K562 (cell line): ENCODE measurements at regions not wholly inside any gene's neighbourhood (a gene's known extent, or its start where the extent isn't known, plus 50 kb on each side); places are given as distances from the start of the nearest gene placed in this dataset.

Source experiments
- ATAC-seq: fragments of 200-7000 bp; cut with Tn5 transposase; 3 replicates; pipeline ENCODE4 v1.9.1; 2020; ENCODE audit warnings: moderate library complexity
- BruUV-seq: library from RNA; stranded (reverse); fragments of 400-500 nt; replicated peaks from 2 replicates; lab custom pipeline; 2021; lab: Mats Ljungman, UMichigan
- CTCF ChIA-PET: fragments of 300-600 bp; formaldehyde crosslinking; extraction: SDS; loops from one replicate; lab custom pipeline; 2021; ENCODE audit warnings: low intra/inter-chr PET ratio; lab: Yijun Ruan, JAX
- POLR2A ChIA-PET: fragments of 300-600, 350-650 bp; sonication (Branson Sonifier 250); formaldehyde crosslinking; extraction: SDS; loops from one replicate; lab custom pipeline; 2021; ENCODE audit warnings: antibody characterized with exemption, inconsistent platforms; lab: Yijun Ruan, JAX
- DNase-seq, 4 experiments: peaks; one replicate each; pipeline versions ENCODE4 v3.0.0 to v3.0.0-alpha.2; 2011 to 2018; ENCODE audit warnings: low spot score in 3 of 4, mixed read lengths in 3 of 4; ENCODE audit errors: extremely low read depth in 1 of 4
- FAIRE-seq: peaks from 2 replicates; lab custom pipeline; 2011; peaks lifted over from hg19 to GRCh38; lab: Jason Lieb, UNC
- H2AFZ ChIP-seq: 2 replicates; pipeline ENCODE4 v1.6.0; 2011; ENCODE audit warnings: low read depth, low read length, control low read depth, inconsistent platforms
- H3K27ac ChIP-seq: fragments of 200-600 bp; 3 replicates; pipeline ENCODE4 v1.8.0; 2011; ENCODE audit warnings: low read depth, mild to moderate bottlenecking, control low read depth, inconsistent platforms, low read length, moderate library complexity, mixed read lengths; ENCODE audit errors: extremely low read depth
- H3K27me3 ChIP-seq, 2 experiments: fragments of 300-600 bp in 1 of 2; 2 replicates in 1 of 2; 3 replicates in 1 of 2; pipeline versions ENCODE4 v1.6.0 to v1.8.0; 2011; ENCODE audit warnings: inconsistent platforms in 2 of 2, low read length in 2 of 2, mild to moderate bottlenecking in 1 of 2, mixed read lengths in 1 of 2, moderate library complexity in 1 of 2; ENCODE audit not compliant: control insufficient read depth in 2 of 2, insufficient read depth in 2 of 2
- H3K36me3 ChIP-seq: fragments of 300-600 bp; 3 replicates; pipeline ENCODE4 v1.8.0; 2011; ENCODE audit warnings: mild to moderate bottlenecking, low read length, inconsistent platforms; ENCODE audit not compliant: control insufficient read depth, insufficient read depth
- H3K4me1 ChIP-seq, 2 experiments: fragments of 200-600 bp in 1 of 2; replicated peaks in 1 of 2; 2 replicates in 1 of 2; 3 replicates in 1 of 2; pipeline versions ENCODE4 v1.5.1 to v1.8.0; 2011; ENCODE audit warnings: inconsistent platforms in 2 of 2, low read length in 2 of 2, mild to moderate bottlenecking in 1 of 2, mixed read lengths in 1 of 2, moderate library complexity in 1 of 2; ENCODE audit not compliant: control insufficient read depth in 2 of 2, insufficient read depth in 2 of 2
- H3K4me2 ChIP-seq: 2 replicates; pipeline ENCODE4 v1.6.1; 2011; ENCODE audit warnings: low read length, control low read depth, inconsistent platforms, mixed read lengths; ENCODE audit not compliant: insufficient read depth
- H3K4me3 ChIP-seq: fragments of 200-600 bp; sonication (generic), shearing (Covaris generic); 2 replicates; pipeline ENCODE4 v1.5.1; 2016; ENCODE audit warnings: control low read depth, inconsistent platforms
- H3K79me2 ChIP-seq: fragments of 200-600 bp; 3 replicates; pipeline ENCODE4 v1.8.0; 2011; ENCODE audit warnings: low read length, inconsistent platforms; ENCODE audit not compliant: control insufficient read depth, insufficient read depth
- H3K9ac ChIP-seq, 2 experiments: 2 replicates each; pipeline versions ENCODE4 v1.6.0 to v1.6.1; 2011; ENCODE audit warnings: low read depth in 2 of 2, low read length in 2 of 2, control low read depth in 1 of 2, inconsistent platforms in 1 of 2, mild to moderate bottlenecking in 1 of 2, mixed read lengths in 1 of 2; ENCODE audit not compliant: insufficient read depth in 1 of 2
- H3K9me1 ChIP-seq: one replicate; pipeline ENCODE4 v1.6.0; 2011; ENCODE audit warnings: inconsistent platforms, mild to moderate bottlenecking, low read length, moderate library complexity; ENCODE audit not compliant: control insufficient read depth, insufficient read depth
- H3K9me3 ChIP-seq: replicated peaks from 2 replicates; pipeline ENCODE4 v1.5.1; 2011; ENCODE audit warnings: low read depth, low read length, inconsistent platforms; ENCODE audit not compliant: control insufficient read depth, insufficient read depth
- H4K20me1 ChIP-seq: replicated peaks from 2 replicates; pipeline ENCODE4 v1.6.1; 2011; ENCODE audit warnings: low read length, inconsistent platforms, mixed read lengths; ENCODE audit not compliant: control insufficient read depth, insufficient read depth
- BHLHE40 ChIP-seq: IDR thresholded peaks from 2 replicates; pipeline ENCODE4 v1.6.1; 2011; ENCODE audit warnings: low read length, improper control_type of control experiment
- ERF ChIP-seq: fragments of 450-650 bp; formaldehyde crosslinking; IDR thresholded peaks from 2 replicates; pipeline ENCODE4 v1.4.0; 2020; ENCODE audit warnings: mild to moderate bottlenecking, mixed read lengths
- ESRRA ChIP-seq: fragments of 450-650 bp; IDR thresholded peaks from 2 replicates; pipeline ENCODE4 v1.6.1; 2014; ENCODE audit warnings: low read depth, mild to moderate bottlenecking, moderate library complexity, borderline replicate concordance
- GABPB1 ChIP-seq: sonication (generic); formaldehyde crosslinking; IDR thresholded peaks from 2 replicates; pipeline ENCODE4 v1.8.0; 2022; ENCODE audit warnings: mild to moderate bottlenecking, missing genetic modification reagents
- KDM1A ChIP-seq, 2 experiments: fragments of 450-650 bp; IDR thresholded peaks; 2 replicates each; pipeline ENCODE4 v1.6.1; 2016; ENCODE audit warnings: mild to moderate bottlenecking in 2 of 2
- KHSRP ChIP-seq: fragments of 450-650 bp; IDR thresholded peaks from 2 replicates; pipeline ENCODE4 v1.6.1; 2017
- MYNN ChIP-seq, 2 experiments: sonication (generic); formaldehyde crosslinking in 1 of 2; IDR thresholded peaks; 2 replicates each; pipeline versions ENCODE4 v1.5.0 to v1.6.1; 2016 to 2020; ENCODE audit warnings: antibody characterized with exemption in 1 of 2, missing genetic modification reagents in 1 of 2
- PCBP2 ChIP-seq: fragments of 200-400 bp; formaldehyde crosslinking; IDR thresholded peaks from 2 replicates; pipeline ENCODE4 v1.6.1; 2018; ENCODE audit warnings: low read length, low read depth, mild to moderate bottlenecking, moderate library complexity; ENCODE audit not compliant: poor library complexity, severe bottlenecking
- POLR2B ChIP-seq: fragments of 450-650 bp; IDR thresholded peaks from 2 replicates; pipeline ENCODE4 v1.6.1; 2018; ENCODE audit warnings: low read depth; ENCODE audit not compliant: partially characterized antibody
- RNF2 ChIP-seq: sonication (generic); IDR thresholded peaks from 2 replicates; pipeline ENCODE4 v1.6.1; 2016
- TFAM ChIP-seq: fragments of 250-450 bp; sonication (Bioruptor Pico); conservative IDR thresholded peaks from 2 replicates; pipeline ENCODE4 v1.5.0; 2021; ENCODE audit warnings: mild to moderate bottlenecking, moderate library complexity
- ZFX ChIP-seq: sonication (generic); formaldehyde crosslinking; IDR thresholded peaks from 2 replicates; pipeline ENCODE4 v1.8.0; 2022; ENCODE audit warnings: mild to moderate bottlenecking, missing genetic modification reagents, moderate library complexity
- ZNF174 ChIP-seq: fragments of 250-450 bp; sonication (Bioruptor Pico); IDR thresholded peaks from 2 replicates; pipeline ENCODE4 v1.4.0; 2020; ENCODE audit warnings: mild to moderate bottlenecking
- WGBS: fragments of 100-300 bp; shearing (Covaris generic); methylation state at CpG from one replicate; pipeline ENCODE4 v1.1.6; 2016; ENCODE audit warnings: low coverage, mixed read lengths; ENCODE audit not compliant: insufficient coverage; ENCODE audit errors: missing lambda C conversion rate; 5-methylcytosine and 5-hydroxymethylcytosine counted together
- in situ Hi-C: fragments of 300-500 bp; cut with MboI; formaldehyde crosslinking; loops from 4 replicates; pipeline ENCODE4 v1.15.0; 2018; ENCODE audit warnings: inconsistent platforms, mixed read lengths
- intact Hi-C: fragments of 100-400 bp; cut with micrococcal nuclease; formaldehyde crosslinking; loops from 2 replicates; pipeline ENCODE4 v1.14.2; 2022
- TF ChIP-seq, protein P1 (sequence below): fragments of 250-450 bp; sonication (Bioruptor Pico); IDR thresholded peaks from 2 replicates; pipeline ENCODE4 v1.4.0; 2020
- TF ChIP-seq, protein P2 (sequence below): fragments of 450-650 bp; IDR thresholded peaks from 2 replicates; pipeline ENCODE4 v1.6.1; 2016; ENCODE audit warnings: missing biosample characterization, missing genetic modification characterization

DNA sequence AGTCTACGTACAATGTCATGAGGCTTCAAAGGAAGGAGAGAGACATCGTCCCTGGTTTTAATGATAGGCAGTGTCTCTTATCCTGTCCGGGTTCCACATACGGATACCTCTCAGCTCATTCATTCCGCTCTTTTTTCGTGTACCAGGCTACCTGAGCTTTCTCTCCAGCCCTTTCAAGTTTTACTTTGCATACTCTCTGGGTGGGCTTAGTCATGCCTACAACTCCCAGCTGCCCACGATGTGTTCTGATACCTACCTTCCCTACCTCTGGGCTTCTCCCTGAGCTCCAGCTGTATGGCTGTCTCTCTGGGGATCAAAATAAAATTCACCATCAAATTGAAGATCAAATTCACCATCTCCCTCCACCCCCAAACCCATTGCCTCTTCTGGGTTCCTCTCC is 354.0 kb upstream of the EEF2KMT start:
- in situ Hi-C loops, result no loop called here
- no TSS peak for BruUV-seq
- Histone ChIP-seq H3K36me3 (no peaks in the 10 kb centered on the region), H3K9me1 (no peaks in the 10 kb centered on the region), H3K9me3 (no peaks in the 10 kb centered on the region)
- CTCF ChIA-PET, result no interaction called here
- no peak for TF ChIP-seq BHLHE40
- no peak for TF ChIP-seq GABPB1 (CRISPR knock-in tag)
- TF ChIP-seq PCBP2, result no peak
- TF ChIP-seq, protein P1, sequence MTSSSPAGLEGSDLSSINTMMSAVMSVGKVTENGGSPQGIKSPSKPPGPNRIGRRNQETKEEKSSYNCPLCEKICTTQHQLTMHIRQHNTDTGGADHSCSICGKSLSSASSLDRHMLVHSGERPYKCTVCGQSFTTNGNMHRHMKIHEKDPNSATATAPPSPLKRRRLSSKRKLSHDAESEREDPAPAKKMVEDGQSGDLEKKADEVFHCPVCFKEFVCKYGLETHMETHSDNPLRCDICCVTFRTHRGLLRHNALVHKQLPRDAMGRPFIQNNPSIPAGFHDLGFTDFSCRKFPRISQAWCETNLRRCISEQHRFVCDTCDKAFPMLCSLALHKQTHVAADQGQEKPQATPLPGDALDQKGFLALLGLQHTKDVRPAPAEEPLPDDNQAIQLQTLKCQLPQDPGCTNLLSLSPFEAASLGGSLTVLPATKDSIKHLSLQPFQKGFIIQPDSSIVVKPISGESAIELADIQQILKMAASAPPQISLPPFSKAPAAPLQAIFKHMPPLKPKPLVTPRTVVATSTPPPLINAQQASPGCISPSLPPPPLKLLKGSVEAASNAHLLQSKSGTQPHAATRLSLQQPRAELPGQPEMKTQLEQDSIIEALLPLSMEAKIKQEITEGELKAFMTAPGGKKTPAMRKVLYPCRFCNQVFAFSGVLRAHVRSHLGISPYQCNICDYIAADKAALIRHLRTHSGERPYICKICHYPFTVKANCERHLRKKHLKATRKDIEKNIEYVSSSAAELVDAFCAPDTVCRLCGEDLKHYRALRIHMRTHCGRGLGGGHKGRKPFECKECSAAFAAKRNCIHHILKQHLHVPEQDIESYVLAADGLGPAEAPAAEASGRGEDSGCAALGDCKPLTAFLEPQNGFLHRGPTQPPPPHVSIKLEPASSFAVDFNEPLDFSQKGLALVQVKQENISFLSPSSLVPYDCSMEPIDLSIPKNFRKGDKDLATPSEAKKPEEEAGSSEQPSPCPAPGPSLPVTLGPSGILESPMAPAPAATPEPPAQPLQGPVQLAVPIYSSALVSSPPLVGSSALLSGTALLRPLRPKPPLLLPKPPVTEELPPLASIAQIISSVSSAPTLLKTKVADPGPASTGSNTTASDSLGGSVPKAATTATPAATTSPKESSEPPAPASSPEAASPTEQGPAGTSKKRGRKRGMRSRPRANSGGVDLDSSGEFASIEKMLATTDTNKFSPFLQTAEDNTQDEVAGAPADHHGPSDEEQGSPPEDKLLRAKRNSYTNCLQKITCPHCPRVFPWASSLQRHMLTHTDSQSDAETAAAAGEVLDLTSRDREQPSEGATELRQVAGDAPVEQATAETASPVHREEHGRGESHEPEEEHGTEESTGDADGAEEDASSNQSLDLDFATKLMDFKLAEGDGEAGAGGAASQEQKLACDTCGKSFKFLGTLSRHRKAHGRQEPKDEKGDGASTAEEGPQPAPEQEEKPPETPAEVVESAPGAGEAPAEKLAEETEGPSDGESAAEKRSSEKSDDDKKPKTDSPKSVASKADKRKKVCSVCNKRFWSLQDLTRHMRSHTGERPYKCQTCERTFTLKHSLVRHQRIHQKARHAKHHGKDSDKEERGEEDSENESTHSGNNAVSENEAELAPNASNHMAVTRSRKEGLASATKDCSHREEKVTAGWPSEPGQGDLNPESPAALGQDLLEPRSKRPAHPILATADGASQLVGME, result no peak
- no peak for TF ChIP-seq POLR2B
- no peak for TF ChIP-seq ZNF174
- TF ChIP-seq KDM1A (IDR thresholded peaks at IDR 0.05), result no peak
- no peak for TF ChIP-seq MYNN (IDR thresholded peaks at IDR 0.05)
- TF ChIP-seq MYNN (CRISPR knock-in tag; IDR thresholded peaks at IDR 0.05), result no peak
- TF ChIP-seq, protein P2, sequence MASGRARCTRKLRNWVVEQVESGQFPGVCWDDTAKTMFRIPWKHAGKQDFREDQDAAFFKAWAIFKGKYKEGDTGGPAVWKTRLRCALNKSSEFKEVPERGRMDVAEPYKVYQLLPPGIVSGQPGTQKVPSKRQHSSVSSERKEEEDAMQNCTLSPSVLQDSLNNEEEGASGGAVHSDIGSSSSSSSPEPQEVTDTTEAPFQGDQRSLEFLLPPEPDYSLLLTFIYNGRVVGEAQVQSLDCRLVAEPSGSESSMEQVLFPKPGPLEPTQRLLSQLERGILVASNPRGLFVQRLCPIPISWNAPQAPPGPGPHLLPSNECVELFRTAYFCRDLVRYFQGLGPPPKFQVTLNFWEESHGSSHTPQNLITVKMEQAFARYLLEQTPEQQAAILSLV, result no peak
- no peak for TF ChIP-seq KHSRP
- no peak for TF ChIP-seq ERF (CRISPR knock-in tag)
- TF ChIP-seq TFAM (CRISPR knock-in tag), result no peak
- no peak for TF ChIP-seq ZFX (CRISPR knock-in tag)
- TF ChIP-seq ESRRA, result no peak
- TF ChIP-seq RNF2, result no peak
- TF ChIP-seq, all 486 proteins: peak for 0
- no peak for FAIRE-seq
- Histone ChIP-seq H3K4me2 (no peak overlapping the region), H3K27ac (no peak overlapping the region), H3K9ac (no peak overlapping the region), H4K20me1 (no peaks in the 10 kb centered on the region), H3K27me3 (no peaks in the 10 kb centered on the region; a peak in 2 of 5 replicates), H3K79me2 (no peaks in the 10 kb centered on the region), H3K4me1 (no peaks in the 10 kb centered on the region), H3K4me3 (no peak overlapping the region), H2AFZ (no peak overlapping the region)
- under 1% methylated on average over 7 of the region's 7 CpGs for WGBS
- POLR2A ChIA-PET, result no interaction called here
- intact Hi-C loops, result no loop called here
- no peak for ATAC-seq
- DNase-seq, result no peak
